GM10248 (cell line): ENCODE measurements at regions not wholly inside any gene's neighbourhood (a gene's known extent, or its start where the extent isn't known, plus 50 kb on each side); places are given as distances from the start of the nearest gene placed in this dataset.

Experiments used
- CTCF ChIA-PET: fragments of 300-600 bp; sonication (Branson Sonifier 250); formaldehyde crosslinking; extraction: SDS; loops from one replicate; lab custom pipeline; 2021; ENCODE audit warnings: antibody characterized with exemption; lab: Yijun Ruan, JAX
- POLR2A ChIA-PET: fragments of 350-650 bp; sonication (Branson Sonifier 250); formaldehyde crosslinking; extraction: SDS; loops from one replicate; lab custom pipeline; 2020; ENCODE audit warnings: antibody characterized with exemption; lab: Yijun Ruan, JAX
- DNase-seq: peaks from one replicate; pipeline ENCODE4 v3.0.0; 2012; ENCODE audit errors: extremely low spot score
- TF ChIP-seq, protein P1 (sequence below): IDR thresholded peaks from 2 replicates; pipeline ENCODE4 v1.5.1; 2012; ENCODE audit warnings: mild to moderate bottlenecking, low read depth; ENCODE audit errors: extremely low read depth, missing control alignments, control extremely low read depth

DNA sequence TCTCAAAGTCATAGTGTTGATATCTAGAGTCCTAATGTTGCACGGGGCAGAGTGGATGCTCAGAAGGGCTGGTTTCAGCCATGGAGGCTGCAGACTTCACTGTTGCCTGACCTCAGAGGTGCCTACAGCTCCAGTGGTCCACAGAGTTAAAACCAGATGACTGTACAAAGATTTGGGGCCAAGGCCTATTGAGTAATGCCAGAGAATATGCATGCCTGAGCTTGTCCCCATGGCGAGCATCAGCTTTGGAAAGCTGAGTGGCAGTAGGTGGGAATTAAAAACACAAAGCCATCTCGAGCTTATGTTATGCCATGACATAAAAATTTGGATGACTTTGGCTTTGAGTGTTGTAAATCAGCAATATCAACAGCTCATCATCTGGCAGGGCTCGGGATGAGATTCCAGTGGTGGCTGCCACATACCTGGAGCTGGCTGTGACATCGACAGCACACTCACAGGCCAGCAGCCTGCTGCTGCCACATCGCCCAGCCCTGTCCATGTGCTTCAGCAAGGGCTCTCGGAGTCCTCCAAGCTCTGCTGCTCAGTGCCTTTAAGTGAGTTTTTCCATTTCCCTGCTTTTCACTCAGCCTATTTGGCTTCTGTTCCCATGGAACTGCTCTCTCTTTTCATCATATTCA, 379.6 kb downstream of the TNS3 start:
- DNase-seq, result no peak
- TF ChIP-seq, protein P1, sequence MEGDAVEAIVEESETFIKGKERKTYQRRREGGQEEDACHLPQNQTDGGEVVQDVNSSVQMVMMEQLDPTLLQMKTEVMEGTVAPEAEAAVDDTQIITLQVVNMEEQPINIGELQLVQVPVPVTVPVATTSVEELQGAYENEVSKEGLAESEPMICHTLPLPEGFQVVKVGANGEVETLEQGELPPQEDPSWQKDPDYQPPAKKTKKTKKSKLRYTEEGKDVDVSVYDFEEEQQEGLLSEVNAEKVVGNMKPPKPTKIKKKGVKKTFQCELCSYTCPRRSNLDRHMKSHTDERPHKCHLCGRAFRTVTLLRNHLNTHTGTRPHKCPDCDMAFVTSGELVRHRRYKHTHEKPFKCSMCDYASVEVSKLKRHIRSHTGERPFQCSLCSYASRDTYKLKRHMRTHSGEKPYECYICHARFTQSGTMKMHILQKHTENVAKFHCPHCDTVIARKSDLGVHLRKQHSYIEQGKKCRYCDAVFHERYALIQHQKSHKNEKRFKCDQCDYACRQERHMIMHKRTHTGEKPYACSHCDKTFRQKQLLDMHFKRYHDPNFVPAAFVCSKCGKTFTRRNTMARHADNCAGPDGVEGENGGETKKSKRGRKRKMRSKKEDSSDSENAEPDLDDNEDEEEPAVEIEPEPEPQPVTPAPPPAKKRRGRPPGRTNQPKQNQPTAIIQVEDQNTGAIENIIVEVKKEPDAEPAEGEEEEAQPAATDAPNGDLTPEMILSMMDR, result no peak
- CTCF ChIA-PET, result interaction anchor here (0.9 to 1.8 kb wide), 4 partner anchors 9 to 52 kb away, joined by 3 to 4 read pairs (median 3); no protein-coding TSS in a partner anchor
- POLR2A ChIA-PET, result no interaction called here

DNA sequence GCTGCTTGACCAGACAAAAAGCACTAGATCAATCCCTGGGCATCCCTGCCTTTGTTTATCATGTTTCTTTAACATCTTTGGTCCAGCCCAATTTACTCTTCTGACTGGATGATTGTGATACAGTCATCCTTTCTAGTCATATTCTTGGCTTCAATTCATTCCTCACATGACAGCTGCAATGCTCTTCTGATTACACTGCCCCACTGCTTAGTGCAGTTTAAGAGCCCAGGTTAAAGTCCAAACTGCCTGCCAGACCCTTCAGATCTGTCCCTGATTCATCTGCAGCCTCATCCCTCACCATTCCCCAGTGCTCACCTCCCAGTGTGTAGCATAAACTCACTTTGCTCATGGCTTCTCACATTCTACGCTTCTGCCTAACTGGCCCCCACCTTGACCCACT, 383.8 kb downstream of the TNS3 start:
- ChIA-PET CTCF (no interaction called here), POLR2A (no interaction called here)

DNA sequence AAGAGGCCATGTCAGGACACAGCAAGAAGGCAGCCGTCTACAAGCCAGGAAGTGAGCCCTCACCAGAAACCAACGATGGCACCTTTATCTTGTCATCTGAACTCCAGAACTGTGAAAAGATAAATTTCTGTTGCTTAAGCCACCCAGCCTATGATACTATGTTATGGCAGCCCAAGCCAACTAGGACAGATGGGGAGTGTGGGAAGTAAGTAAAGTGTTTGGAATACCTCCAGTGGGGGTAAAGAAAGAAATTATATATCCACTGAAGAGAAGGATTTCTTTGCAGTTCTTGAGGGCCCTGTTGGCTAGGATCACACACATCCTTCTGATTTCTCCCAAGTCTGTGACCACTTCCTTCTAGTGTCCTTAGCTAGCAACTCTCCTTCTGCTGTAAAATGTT, 384.4 kb downstream of the TNS3 start:
- TF ChIP-seq, protein P1, result no peak
- no peak for DNase-seq
- ChIA-PET POLR2A (no interaction called here), CTCF (no interaction called here)

More for the DNA sequence above, 383.8 kb downstream of the TNS3 start:
- TF ChIP-seq, protein P1, result no peak
- DNase-seq, result no peak

DNA sequence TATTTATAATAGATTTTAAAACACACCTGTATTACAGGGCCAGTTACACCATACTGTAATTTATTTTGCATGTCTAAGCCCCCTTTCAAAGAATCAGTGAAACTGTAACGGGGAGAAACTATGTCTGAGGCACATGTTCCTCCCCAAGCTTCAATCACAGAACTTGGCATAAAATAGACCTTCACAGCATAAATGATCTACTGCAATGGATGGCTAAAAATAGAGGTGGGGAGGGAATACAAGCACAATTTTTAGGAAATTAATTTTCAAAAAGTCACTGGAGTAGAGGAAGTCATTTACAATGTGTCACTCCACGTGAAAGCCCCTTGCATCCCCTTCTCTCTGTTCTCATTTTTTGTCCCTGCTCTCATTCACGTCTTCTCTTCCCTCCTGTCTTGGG, 385.2 kb downstream of the TNS3 start:
- CTCF ChIA-PET, result interaction anchor here (1.4 kb wide), 2 partner anchors 11 to 13 kb away, joined by 4 to 5 read pairs; no protein-coding TSS in a partner anchor
- no peak for DNase-seq
- TF ChIP-seq, protein P1, result no peak
- POLR2A ChIA-PET, result no interaction called here

DNA sequence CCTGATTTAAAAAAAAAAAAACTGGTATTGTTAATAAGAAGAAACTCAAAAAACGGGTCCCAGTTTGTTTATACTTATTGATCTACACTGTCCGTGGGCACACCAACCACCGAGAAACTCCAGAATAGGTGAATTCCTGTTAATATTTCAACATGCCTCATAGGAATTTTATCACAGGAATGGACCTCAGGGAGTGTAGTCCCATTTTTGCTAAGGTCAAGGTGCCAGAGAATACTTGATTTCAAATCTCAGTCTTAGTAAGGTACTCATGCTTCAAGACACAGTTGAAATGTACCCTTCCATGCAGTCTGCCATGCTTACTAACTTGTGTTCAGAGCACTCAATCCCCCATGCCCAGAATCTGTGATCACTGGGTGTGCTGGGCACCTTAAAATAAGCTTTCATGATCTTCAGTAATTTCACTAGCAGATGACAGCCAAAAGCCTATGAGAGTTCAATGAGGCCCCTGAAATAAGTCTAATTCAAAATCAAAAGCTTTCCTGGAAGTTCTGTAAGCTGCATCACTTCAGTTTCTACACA, 385.7 kb downstream of the TNS3 start:
- no peak for DNase-seq
- ChIA-PET CTCF (interaction anchor here (1.4 kb wide), 2 partner anchors 10 to 13 kb away, joined by 4 to 5 read pairs; no protein-coding TSS in a partner anchor), POLR2A (no interaction called here)
- TF ChIP-seq, protein P1, result no peak

DNA sequence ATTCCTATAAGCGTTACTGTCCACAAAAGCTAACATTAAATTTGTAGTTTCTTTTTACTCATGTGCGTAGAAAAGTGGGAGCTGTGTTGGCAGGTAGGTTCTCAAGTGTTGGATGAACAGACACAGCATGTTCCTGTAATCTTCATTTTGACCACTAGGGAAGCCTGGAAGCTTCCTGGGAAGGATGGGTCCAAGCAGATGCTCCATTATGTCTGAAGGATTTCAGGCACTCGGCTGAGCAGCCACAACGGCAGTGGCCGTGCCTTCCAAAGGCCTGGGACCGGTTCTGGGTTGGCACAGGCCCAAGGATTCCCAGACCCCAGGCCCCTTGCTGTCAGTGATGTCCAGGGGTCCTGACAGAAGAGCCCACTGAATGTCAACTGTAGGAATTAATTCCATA, 386.3 kb downstream of the TNS3 start:
- no peak for DNase-seq
- TF ChIP-seq, protein P1, result no peak
- POLR2A ChIA-PET, result no interaction called here
- CTCF ChIA-PET, result interaction anchor here (1.4 kb wide), 1 partner anchor 12 kb away, joined by 4 read pairs; no protein-coding TSS in a partner anchor
